Kidney epithelial cell (primary cell): ENCODE measurements at regions not wholly inside any gene's neighbourhood (a gene's known extent, or its start where the extent isn't known, plus 50 kb on each side); places are given as distances from the start of the nearest gene placed in this dataset.

Source experiments
- DNase-seq: peaks from one replicate; pipeline ENCODE4 v3.0.0-alpha.2; 2010; ENCODE audit warnings: low read depth
- H3K27me3 ChIP-seq: 2 replicates; pipeline ENCODE4 v1.6.0; 2011; ENCODE audit warnings: low read length; ENCODE audit not compliant: control insufficient read depth, insufficient read depth
- H3K36me3 ChIP-seq: 2 replicates; pipeline ENCODE4 v1.5.1; 2011; ENCODE audit warnings: low read length; ENCODE audit not compliant: control insufficient read depth, insufficient read depth
- H3K4me3 ChIP-seq: 2 replicates; pipeline ENCODE4 v1.5.1; 2011; ENCODE audit warnings: low read depth, mild to moderate bottlenecking, control low read depth, low read length
- TF ChIP-seq, protein P1 (sequence below): IDR thresholded peaks from 2 replicates; pipeline ENCODE4 v1.5.1; 2011; ENCODE audit warnings: mild to moderate bottlenecking, moderate library complexity, low read length, control low read depth, inconsistent platforms; ENCODE audit not compliant: insufficient read depth, poor library complexity, severe bottlenecking

DNA sequence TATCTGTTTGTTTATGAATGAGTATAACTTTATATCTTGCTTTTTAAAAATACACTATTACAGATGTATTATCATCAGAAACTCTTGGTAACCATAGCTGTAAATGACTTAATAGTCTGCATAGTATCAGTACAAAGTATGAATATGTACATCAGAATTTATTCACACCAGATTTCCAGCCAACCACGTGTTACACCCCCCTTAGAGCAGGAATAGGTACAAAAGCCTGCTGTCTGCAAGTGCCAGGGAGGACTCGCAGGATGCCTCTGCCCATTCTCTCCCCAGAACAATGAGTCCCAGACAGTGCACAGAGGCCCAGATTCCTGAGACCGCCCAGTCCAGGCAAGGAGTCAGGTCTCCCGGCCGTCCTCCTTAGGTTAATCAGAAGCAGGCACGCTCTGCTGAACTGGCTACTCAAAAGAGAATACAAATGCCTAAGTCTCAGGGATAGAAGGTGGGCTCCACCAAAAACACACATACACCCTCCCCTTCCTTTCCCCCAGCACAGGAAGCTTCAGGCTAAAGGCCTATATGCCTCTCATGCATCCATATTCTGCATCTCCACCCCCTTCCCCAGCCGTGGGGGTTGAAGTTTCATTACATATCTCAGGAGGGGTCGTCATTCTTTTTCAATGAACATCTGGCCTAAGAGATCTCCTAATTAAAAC is 159.1 kb upstream of the CDH11 start:
- DNase-seq, result no peak
- no peak overlapping the region for H3K4me3 ChIP-seq
- H3K27me3 ChIP-seq, result no peaks in the 10 kb centered on the region
- H3K36me3 ChIP-seq, result no peaks in the 10 kb centered on the region
- TF ChIP-seq, protein P1, sequence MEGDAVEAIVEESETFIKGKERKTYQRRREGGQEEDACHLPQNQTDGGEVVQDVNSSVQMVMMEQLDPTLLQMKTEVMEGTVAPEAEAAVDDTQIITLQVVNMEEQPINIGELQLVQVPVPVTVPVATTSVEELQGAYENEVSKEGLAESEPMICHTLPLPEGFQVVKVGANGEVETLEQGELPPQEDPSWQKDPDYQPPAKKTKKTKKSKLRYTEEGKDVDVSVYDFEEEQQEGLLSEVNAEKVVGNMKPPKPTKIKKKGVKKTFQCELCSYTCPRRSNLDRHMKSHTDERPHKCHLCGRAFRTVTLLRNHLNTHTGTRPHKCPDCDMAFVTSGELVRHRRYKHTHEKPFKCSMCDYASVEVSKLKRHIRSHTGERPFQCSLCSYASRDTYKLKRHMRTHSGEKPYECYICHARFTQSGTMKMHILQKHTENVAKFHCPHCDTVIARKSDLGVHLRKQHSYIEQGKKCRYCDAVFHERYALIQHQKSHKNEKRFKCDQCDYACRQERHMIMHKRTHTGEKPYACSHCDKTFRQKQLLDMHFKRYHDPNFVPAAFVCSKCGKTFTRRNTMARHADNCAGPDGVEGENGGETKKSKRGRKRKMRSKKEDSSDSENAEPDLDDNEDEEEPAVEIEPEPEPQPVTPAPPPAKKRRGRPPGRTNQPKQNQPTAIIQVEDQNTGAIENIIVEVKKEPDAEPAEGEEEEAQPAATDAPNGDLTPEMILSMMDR, result no peak

- TF ChIP-seq, protein P1, result no peak
- DNase-seq, result no peak
- no peak overlapping the region for H3K4me3 ChIP-seq
Observed at GRCh38 chr16:65279576-65279975, 157.7 kb upstream of the CDH11 start.

DNA sequence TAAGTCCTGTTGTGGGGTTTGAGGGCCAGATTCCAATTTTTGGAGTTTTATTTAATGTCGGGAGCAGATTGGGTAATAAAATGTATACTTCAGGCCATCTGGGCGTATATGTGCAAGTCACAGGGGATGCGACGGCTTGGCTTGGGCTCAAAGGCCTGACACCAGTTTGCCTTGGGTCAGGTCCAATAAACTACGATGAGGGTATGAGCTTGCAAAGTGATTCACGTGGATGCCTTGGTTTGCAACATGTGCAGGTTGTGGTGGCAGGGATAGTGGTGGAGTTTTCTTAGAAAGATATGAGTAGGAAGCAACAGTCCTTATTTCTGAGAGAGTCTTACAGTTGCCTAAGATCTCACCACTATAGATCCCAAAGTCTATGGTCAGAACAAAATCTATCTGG is 157.0 kb upstream of the CDH11 start:
- Histone ChIP-seq H3K4me3 (no peak overlapping the region), H3K27me3 (no peaks in the 10 kb centered on the region), H3K36me3 (no peaks in the 10 kb centered on the region)
- DNase-seq, result no peak
- TF ChIP-seq, protein P1, result no peak

More at GRCh38 chr16:65279576-65279975, 157.7 kb upstream of the CDH11 start:
- Histone ChIP-seq H3K36me3 (no peaks in the 10 kb centered on the region), H3K27me3 (no peaks in the 10 kb centered on the region)

DNA sequence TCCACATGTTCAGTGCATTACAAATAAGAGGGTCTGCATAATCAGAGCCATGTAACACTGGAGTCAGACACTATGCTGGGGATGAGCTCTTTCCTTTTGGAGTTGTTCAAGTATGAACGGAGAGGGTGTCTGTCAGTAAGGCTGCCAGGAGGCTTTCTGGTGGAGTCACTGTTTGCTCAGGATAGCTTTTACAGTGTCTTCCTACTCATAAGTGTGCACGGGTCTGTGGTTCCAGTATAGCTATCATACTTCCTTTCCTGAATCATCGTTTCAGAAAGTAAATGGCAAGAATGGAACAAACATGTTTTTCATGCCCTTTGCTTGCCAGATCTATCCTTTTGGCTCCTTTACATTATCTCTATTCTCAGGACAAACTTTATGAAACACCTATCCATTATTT is 152.7 kb upstream of the CDH11 start:
- Histone ChIP-seq H3K36me3 (no peaks in the 10 kb centered on the region), H3K4me3 (no peak overlapping the region), H3K27me3 (no peaks in the 10 kb centered on the region)
- TF ChIP-seq, protein P1, result no peak
- no peak for DNase-seq

GRCh38 chr16:65272699-65273414 is 151.0 kb upstream of the CDH11 start:
- H3K36me3 ChIP-seq, result no peaks in the 10 kb centered on the region
- no peak for DNase-seq
- H3K4me3 ChIP-seq, result no peak overlapping the region
- H3K27me3 ChIP-seq, result no peaks in the 10 kb centered on the region
- TF ChIP-seq, protein P1, result no peak
